ENCODE measurements at regions not wholly inside any gene's neighbourhood (a gene's known extent, or its start where the extent isn't known, plus 50 kb on each side); places are given as distances from the start of the nearest gene placed in this dataset.

GRCh38 chr2:16136461-16137035, 196.2 kb downstream of the MYCN start:
- no peak for DNase-seq (ENCODE audit: low read depth)

DNA sequence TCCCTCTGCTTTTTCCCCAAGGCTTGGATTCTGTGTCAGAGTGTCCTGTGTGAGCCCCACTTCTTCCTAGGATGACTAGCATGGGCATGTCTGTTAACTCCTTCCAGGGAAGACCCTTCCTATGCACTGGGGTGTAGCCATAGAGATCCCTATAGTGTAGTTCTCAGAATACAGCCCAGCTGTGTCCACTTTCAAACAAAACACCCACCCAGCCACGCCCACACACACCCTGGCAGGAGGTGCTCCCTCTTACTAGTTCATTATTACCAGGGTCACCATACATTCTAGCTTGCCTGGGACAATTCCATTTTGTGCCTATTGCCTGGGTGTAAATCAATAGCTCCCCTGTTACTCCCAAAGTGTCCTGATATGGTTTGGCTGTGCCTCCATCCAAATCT, 195.6 kb downstream of the MYCN start:
- DNase-seq (ENCODE audit: low read depth), result no peak

DNA sequence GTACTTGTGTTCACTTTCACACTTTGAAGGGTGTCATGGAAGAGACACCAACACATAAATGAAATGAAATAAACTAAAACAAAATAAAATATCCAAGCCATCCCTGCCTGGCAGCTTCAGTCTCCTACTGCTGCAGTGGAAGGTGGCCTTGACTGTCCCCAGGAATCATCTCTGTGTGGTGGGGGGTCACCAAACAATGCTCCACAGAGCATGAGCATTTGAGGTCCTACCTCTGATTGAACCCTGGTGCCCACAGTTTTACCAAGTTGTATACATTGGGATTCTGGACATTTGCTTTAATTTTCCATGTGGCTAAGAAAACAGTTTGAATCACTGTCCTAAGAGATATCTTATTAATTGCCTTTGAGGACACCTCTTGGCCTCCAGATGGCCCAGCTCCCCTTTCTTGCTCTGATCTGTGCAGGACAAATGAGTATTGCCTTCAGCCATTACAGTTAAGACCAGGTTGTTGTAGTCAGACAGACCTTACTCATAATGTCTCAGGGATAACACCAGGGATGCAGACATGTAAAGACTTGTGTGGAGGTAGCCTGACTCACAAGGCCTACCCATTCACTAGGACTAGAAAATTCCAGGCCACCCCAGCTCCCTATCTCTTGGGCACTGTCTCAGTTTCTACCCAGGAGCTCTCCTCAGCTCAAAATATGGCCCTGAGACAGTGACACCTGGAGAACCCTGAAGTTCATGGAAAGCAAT, 195.0 kb downstream of the MYCN start:
- DNase-seq (ENCODE audit: low read depth), result no peak

DNA sequence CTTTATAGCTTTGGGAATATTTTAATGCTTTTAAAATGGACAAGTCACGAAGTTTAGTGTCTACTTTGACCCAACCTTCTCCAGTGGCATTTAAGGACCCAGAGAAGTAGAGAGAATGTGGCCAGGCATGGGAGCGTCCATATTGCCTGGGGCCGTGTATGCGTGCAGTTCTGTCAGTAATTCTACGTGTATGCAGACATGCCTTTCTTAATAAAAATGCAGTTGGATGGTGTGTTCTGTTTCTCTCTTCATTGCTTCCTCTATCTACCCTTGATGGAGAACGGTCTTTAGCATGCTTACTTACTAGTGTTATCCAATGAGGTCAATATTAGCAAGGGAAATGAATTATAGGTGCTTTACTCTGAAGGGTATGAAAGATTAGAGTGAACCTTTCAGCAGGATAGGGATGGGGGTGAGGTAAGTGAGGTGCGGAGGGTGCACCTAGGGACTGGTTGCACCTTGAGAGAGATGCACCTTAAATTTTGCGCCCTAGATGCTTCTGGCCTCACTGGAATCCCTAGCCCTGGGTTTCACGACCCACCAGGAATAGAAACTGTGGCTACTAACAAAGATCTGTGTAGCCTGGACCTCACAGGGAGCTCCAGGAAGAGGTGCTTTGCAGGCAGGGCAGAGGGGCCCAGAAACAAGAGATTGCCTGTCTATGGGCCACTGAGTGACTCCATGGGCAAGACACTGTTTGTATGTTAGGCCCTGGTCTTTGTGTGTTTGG, 194.3 kb downstream of the MYCN start:
- no peak for DNase-seq (ENCODE audit: low read depth)

GRCh38 chr2:16130906-16131400, 190.6 kb downstream of the MYCN start:
- no peak for DNase-seq (ENCODE audit: low read depth)

DNA sequence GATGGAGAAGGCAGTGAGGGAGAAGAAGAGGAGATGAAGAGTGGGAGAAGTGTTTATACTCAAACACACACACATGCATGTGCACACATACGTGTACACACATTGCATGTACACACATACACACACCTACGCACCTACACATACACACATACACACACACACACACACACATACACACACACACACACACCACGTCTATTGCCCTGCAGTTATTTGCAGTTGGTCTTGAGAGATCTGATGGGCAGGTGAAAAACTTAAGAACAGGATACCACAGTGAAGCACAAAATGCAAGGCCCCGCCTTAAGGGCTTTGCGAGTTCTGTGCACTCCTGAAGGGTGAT, 190.2 kb downstream of the MYCN start:
- DNase-seq (ENCODE audit: low read depth), result no peak

DNA sequence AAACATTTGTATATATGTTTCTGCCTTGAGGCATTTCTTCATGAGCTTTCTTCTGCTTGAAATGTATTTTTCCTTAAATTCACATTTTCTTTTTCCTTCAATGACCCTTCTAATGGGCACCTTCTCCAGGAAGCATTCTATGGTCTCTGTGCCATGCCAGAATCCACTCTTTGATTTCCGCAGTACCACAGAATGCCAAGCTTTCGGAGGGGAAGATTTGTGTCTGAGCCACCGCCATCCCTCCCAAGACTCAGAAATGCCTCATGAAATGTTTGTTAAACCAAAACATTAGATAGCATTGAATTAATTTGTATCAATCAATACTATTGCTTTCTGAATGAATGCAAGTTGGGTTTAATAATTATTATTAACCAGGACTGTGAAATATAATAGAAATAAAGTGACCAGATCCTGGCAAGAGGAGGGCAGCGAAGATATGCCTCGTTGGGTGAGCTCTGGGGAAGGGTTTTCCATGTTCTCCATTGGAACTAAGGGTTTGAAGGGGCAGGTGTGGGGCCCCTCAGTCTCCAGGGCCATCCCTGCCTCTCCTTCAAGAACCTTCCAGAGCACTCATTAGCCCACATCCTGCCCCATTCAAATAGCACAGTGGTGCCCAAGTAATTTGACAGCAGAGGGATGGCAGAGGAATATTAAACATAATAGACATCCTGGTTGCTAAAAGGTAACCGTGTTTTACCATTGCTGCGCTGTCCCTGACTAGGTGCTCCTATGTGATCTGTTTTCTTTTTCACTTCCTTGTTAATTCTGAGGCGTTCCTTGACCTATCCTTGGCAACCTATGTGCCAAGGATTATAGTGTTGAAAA, 189.6 kb downstream of the MYCN start:
- no peak for DNase-seq (ENCODE audit: low read depth)

DNA sequence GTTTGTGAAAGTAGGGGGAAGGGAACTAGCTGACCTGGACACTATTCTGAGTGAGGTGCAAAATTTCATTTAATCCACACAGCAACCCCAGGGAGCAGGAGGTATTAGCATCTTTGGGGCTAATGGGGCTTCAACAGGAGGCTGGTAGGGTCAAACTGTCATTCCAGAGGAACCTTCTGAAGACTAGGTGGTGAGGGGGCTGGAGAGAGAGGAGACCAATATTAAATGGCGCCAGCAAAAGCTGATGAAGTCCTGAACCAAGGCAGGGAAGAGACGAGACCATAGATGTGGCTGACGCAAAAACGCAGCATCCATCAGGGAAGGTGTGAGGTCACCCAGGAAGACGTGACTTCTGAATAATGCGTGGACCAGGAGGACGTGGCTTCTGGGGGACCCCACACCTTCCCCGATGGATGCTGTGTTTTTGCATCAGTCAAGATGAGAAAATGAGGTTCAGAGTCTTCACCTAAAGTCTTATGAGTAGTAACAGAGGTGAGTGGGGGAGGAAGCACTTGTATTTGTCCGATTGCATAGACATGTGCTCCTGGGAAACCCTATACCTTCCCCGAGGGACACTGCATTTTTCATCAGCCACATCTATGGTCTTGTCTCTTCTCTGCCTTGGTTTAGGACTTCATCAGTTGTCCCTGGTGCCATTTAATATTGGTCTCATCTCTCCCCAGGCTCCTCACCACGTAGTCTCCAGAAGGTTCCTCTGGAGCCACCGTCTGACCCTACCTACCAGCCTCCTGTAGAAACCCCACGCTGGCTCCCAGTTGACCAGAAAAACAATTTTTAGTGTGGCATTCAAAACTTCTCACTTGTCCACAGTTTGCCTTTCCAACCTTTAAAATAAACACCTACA, 188.6 kb downstream of the MYCN start:
- no peak for DNase-seq (ENCODE audit: low read depth)

GRCh38 chr2:16127958-16128357, 187.6 kb downstream of the MYCN start:
- no peak for DNase-seq (ENCODE audit: low read depth)

GRCh38 chr2:16127276-16127940, 187.1 kb downstream of the MYCN start:
- no peak for DNase-seq (ENCODE audit: low read depth)

DNA sequence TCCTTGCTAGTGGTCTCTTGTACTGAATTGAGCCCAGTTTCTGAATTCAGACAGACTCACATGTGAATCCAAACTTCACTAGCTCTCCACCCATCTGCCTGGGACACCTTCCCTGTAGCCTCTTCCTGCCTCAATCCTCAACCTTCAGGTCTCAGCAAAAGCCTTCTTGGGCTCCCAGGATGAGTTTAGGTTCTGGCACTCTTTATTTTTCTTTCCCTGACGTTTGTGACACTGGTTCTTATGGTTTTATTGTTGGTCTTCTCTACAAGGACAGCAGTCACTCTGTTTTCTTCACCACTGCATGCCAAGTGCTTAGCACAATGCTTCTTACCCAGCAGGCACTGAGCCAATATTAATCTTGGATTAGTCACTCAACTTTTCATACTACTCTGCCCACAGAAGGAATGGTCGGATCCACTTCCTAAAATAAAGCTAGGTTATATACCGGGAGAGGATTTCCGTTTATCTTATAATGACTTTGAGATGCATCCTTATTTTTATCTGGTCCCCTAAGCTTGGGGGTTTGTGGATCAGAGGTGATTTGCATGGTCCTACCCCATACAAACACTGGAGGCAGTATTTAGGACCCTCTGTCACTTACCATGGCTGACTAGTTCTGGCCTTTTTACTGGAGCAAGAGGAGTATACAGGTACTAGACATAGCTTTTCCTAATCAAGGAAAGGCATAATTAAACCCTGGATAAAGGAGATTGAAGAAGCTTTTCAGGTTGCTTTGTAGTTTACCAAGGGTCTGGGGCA, 186.3 kb downstream of the MYCN start:
- no peak for DNase-seq (ENCODE audit: low read depth)

- no peak for DNase-seq (ENCODE audit: low read depth)
Measured at GRCh38 chr2:16125614-16126516, 185.5 kb downstream of the MYCN start.

DNA sequence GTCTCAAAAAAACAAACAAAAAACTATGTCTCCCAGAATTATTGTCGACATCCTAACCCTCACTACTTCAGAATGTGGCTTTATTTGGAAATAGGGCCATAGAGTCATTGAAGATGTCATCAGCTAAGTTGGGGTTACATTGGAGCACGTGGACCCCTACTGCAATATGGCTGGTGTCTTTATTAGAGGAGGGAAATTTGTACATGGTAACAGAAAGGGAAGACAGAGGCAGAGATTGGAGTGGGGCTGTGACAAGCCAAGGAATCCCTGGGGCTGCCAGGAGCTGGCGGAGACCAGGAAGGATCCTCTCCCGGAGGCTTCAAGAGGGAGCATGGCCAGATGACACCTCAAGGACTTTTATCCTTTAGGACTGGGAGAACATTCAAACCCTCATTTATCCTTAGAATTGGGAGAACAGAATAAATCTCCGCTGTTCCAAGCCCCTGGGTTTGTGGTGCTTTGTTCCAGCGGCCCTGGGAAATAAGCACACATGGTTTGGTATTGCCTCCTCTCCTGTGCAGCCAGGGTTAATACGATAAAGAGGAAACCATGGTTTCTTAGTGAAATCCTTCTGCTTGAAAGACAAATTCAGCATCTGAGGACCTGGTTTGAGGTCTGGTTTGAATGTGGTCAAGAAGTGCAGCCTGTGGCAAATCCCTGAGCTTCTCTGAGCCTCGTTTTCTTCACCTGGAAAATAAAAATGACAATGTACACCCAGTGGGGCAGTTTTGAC, 184.7 kb downstream of the MYCN start:
- no peak for DNase-seq (ENCODE audit: low read depth)

- DNase-seq (ENCODE audit: low read depth), result no peak
Measured at GRCh38 chr2:16123856-16124780, 183.8 kb downstream of the MYCN start.

- DNase-seq (ENCODE audit: low read depth), result no peak
Measured at GRCh38 chr2:16123421-16123820, 183.1 kb downstream of the MYCN start.

DNA sequence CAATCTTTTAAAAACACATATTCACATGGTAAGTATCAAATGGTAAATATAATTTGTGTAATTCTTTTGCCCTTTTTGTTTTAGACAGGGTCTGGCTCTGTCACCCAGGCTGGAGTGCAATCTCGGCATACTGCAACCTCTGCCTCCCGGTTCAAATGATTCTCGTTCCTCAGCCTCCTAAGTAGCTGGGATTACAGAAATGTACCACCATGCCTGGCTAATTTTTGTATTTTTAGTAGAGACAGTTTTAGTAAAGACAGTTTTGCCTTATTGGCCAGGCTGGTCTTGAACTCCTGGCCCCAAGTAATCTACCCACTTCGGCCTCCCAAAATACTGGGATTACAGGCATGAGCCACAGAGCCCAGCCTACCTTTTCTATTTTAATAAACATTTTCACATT, 182.2 kb downstream of the MYCN start:
- no peak for DNase-seq (ENCODE audit: low read depth)

DNA sequence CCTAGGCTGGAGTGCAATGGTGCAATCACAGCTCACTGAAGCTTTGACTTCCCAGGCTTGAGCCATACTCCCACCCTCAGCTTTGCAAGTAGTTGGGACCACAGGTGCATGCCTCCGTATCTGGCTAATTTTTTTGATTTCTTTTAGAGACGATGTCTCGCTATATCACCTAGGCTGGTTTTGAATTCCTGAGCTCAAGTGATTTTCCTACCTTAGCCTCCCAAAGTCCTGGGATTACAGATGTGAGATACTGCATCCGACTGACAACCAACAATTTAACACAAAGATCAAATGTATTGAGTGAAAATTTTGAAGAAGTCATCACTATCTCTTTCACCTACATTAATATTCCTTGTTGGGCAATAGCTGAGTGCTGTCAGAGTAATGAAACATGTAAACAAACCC, 181.6 kb downstream of the MYCN start:
- no peak for DNase-seq (ENCODE audit: low read depth)

All from RPMI7951 (cell line).